ENCODE measurements at regions not wholly inside any gene's neighbourhood (a gene's known extent, or its start where the extent isn't known, plus 50 kb on each side); places are given as distances from the start of the nearest gene placed in this dataset.

DNA sequence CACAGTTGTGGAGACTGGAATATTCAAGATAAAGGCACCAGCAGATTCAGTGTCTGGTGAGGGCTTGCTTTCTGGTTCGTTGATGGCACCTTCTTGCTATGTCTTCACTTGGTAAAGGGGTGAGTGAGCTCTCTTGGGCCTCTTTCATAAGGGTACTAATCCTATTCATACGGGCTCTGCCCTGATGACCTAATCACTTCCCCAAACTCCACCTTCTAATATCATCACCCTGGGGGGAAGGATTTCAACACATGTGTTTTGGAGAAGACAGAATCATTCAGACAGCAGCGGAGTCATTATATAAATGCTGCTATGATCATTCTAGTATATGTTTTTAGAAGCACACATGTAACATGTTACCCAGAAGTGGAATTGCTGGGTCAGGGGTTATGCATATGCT, 295.3 kb upstream of the CTSO start:
- no peaks in the 10 kb centered on the region for H3K4me1 Mint-ChIP-seq (ENCODE audit: low read depth)

GRCh38 chr4:156247470-156247869, 293.8 kb upstream of the CTSO start:
- no peaks in the 10 kb centered on the region for H3K27me3 Mint-ChIP-seq
- H3K36me3 Mint-ChIP-seq (ENCODE audit: insufficient read depth): no peaks in the 10 kb centered on the region
- no peaks in the 10 kb centered on the region for H3K9me3 Mint-ChIP-seq (ENCODE audit: low read depth)
- TF ChIP-seq, protein P1, sequence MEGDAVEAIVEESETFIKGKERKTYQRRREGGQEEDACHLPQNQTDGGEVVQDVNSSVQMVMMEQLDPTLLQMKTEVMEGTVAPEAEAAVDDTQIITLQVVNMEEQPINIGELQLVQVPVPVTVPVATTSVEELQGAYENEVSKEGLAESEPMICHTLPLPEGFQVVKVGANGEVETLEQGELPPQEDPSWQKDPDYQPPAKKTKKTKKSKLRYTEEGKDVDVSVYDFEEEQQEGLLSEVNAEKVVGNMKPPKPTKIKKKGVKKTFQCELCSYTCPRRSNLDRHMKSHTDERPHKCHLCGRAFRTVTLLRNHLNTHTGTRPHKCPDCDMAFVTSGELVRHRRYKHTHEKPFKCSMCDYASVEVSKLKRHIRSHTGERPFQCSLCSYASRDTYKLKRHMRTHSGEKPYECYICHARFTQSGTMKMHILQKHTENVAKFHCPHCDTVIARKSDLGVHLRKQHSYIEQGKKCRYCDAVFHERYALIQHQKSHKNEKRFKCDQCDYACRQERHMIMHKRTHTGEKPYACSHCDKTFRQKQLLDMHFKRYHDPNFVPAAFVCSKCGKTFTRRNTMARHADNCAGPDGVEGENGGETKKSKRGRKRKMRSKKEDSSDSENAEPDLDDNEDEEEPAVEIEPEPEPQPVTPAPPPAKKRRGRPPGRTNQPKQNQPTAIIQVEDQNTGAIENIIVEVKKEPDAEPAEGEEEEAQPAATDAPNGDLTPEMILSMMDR (IDR thresholded peaks at IDR 0.05; ENCODE audit: unreplicated experiment): no peak
- no peaks in the 10 kb centered on the region for H3K4me1 Mint-ChIP-seq (ENCODE audit: low read depth)
- H3K27ac Mint-ChIP-seq: no peak overlapping the region
- H3K4me3 Mint-ChIP-seq (ENCODE audit: low read depth): no peak overlapping the region
- DNase-seq (ENCODE audit: low spot score, unreplicated experiment): no peak

More for the DNA sequence above, 295.3 kb upstream of the CTSO start:
- no peak for DNase-seq (ENCODE audit: low spot score, unreplicated experiment)
- Mint-ChIP-seq H3K27ac (no peak overlapping the region), H3K4me3 (ENCODE audit: low read depth) (no peak overlapping the region), H3K27me3 (no peaks in the 10 kb centered on the region), H3K9me3 (ENCODE audit: low read depth) (no peaks in the 10 kb centered on the region), H3K36me3 (ENCODE audit: insufficient read depth) (no peaks in the 10 kb centered on the region)
- TF ChIP-seq, protein P1 (IDR thresholded peaks at IDR 0.05; ENCODE audit: unreplicated experiment): no peak

GRCh38 chr4:156243015-156243414, 289.3 kb upstream of the CTSO start:
- TF ChIP-seq, protein P1 (IDR thresholded peaks at IDR 0.05; ENCODE audit: unreplicated experiment): no peak
- no peak overlapping the region for H3K27ac Mint-ChIP-seq

DNA sequence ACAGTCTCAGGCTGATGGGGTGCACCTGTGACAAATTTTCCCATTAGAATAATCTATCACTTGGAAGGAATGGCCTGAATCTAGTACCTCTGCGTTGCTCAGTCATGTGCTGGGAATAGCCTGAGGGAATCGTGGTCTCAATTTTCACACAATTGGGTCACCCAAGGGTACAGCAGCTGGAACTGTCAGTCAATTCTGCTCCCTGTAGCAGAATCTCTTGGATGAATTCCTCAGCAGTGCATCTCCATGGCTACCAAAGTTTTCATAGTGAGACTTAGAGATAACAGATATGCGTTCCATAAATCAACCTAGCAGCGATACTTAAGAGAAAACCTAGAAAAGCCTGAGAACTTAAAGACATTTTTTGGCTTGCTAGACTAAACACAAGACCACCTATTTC, 288.7 kb upstream of the CTSO start:
- DNase-seq (ENCODE audit: low spot score, unreplicated experiment): no peak
- Mint-ChIP-seq H3K4me1 (ENCODE audit: low read depth) (no peaks in the 10 kb centered on the region), H3K27me3 (no peaks in the 10 kb centered on the region), H3K9me3 (ENCODE audit: low read depth) (no peaks in the 10 kb centered on the region), H3K27ac (no peak overlapping the region), H3K4me3 (ENCODE audit: low read depth) (no peak overlapping the region), H3K36me3 (ENCODE audit: insufficient read depth) (no peaks in the 10 kb centered on the region)
- TF ChIP-seq, protein P1 (IDR thresholded peaks at IDR 0.05; ENCODE audit: unreplicated experiment): no peak

More at GRCh38 chr4:156243015-156243414, 289.3 kb upstream of the CTSO start:
- H3K4me1 Mint-ChIP-seq (ENCODE audit: low read depth): no peaks in the 10 kb centered on the region
- no peaks in the 10 kb centered on the region for H3K27me3 Mint-ChIP-seq
- DNase-seq (ENCODE audit: low spot score, unreplicated experiment): no peak
- no peaks in the 10 kb centered on the region for H3K36me3 Mint-ChIP-seq (ENCODE audit: insufficient read depth)
- no peaks in the 10 kb centered on the region for H3K9me3 Mint-ChIP-seq (ENCODE audit: low read depth)
- no peak overlapping the region for H3K4me3 Mint-ChIP-seq (ENCODE audit: low read depth)

DNA sequence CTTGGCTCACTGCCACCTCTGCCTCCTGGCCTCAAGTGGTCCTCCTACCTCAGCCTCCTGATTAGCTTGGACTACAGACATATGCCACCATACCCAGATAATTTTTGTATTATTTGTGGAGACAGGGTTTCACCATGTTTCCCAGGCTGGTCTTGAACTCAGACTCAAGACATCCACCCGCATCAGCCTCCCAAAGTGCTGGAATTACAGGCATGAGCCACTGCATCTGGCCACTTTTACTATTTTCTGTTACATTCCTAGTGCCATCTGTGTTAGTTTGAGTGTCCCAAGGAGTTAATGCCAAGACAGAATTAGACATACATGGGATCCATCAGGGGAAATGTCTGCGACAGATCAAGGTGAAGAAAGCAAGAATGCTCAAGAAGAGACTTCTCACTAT, 288.2 kb upstream of the CTSO start:
- Mint-ChIP-seq H3K36me3 (ENCODE audit: insufficient read depth) (no peaks in the 10 kb centered on the region), H3K4me1 (ENCODE audit: low read depth) (peaks cover 2% of the 10 kb centered on the region), H3K27ac (no peak overlapping the region), H3K4me3 (ENCODE audit: low read depth) (no peak overlapping the region), H3K27me3 (no peaks in the 10 kb centered on the region), H3K9me3 (ENCODE audit: low read depth) (no peaks in the 10 kb centered on the region)
- no peak for DNase-seq (ENCODE audit: low spot score, unreplicated experiment)
- TF ChIP-seq, protein P1 (IDR thresholded peaks at IDR 0.05; ENCODE audit: unreplicated experiment): no peak

Measured in progenitor cell of endocrine pancreas (in vitro differentiated cells).